ENCODE measurements at regions not wholly inside any gene's neighbourhood (a gene's known extent, or its start where the extent isn't known, plus 50 kb on each side); places are given as distances from the start of the nearest gene placed in this dataset.

DNA sequence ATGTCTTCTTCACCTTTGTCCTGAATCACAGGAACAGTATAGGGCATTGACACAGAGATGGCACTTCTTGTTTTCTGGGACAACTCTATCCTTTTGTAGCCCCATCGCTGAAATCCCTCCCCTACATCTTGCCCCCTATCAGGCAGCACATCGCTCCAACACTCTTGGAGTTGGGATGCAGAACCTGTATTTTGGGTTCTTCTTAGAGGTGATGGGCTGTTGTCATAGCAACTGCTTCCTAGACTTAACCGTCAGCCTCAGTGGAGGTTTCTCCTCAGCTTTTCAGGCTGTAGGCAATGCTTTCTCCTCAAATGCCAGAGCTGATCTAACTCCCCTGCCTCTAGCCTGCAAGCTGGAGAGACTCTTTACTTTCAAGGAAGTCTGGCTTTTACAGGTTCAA, 99.9 kb upstream of the SPRED2 start:
- H3K4me3 ChIP-seq (ENCODE audit: low read depth, low read length), result no peak overlapping the region
- no peak for TF ChIP-seq CTCF (IDR thresholded peaks at IDR 0.05; ENCODE audit: borderline replicate concordance, insufficient read depth, low read depth, low read length)

- H3K4me3 ChIP-seq (ENCODE audit: low read depth, low read length), result no peak overlapping the region
Measured at GRCh38 chr2:65530547-65531320, 98.3 kb upstream of the SPRED2 start.

DNA sequence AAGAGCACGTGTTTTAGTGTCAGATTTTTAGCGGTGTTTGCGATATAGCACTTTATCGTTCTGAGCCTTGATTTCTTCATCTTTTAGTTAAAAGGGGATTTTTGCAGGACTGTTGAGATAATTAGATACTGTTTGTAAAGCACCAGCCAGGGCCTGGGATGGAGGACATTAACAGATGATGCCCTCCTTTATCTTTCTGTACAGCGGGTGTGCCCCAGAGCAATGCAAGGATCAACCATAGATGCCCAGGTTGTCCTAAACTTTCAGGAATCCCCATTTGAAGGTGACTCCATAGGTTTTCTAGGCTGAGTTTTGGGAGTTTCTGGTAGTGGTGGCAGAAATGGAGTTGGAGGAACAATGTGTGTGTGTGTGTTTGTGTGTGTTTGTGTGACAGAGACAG, 97.0 kb upstream of the SPRED2 start:
- no peak for TF ChIP-seq CTCF (IDR thresholded peaks at IDR 0.05; ENCODE audit: borderline replicate concordance, insufficient read depth, low read depth, low read length)
- H3K4me3 ChIP-seq (ENCODE audit: low read depth, low read length), result no peak overlapping the region

More at GRCh38 chr2:65530547-65531320, 98.3 kb upstream of the SPRED2 start:
- no peak for TF ChIP-seq CTCF (IDR thresholded peaks at IDR 0.05; ENCODE audit: borderline replicate concordance, insufficient read depth, low read depth, low read length)

- no peak overlapping the region for H3K4me3 ChIP-seq (ENCODE audit: low read depth, low read length)
- TF ChIP-seq CTCF (IDR thresholded peaks at IDR 0.05; ENCODE audit: borderline replicate concordance, insufficient read depth, low read depth, low read length), result no peak
Measured at GRCh38 chr2:65528241-65528574, 95.8 kb upstream of the SPRED2 start.

GRCh38 chr2:65527451-65528240, 95.2 kb upstream of the SPRED2 start:
- TF ChIP-seq CTCF (IDR thresholded peaks at IDR 0.05; ENCODE audit: borderline replicate concordance, insufficient read depth, low read depth, low read length), result no peak
- no peak overlapping the region for H3K4me3 ChIP-seq (ENCODE audit: low read depth, low read length)

DNA sequence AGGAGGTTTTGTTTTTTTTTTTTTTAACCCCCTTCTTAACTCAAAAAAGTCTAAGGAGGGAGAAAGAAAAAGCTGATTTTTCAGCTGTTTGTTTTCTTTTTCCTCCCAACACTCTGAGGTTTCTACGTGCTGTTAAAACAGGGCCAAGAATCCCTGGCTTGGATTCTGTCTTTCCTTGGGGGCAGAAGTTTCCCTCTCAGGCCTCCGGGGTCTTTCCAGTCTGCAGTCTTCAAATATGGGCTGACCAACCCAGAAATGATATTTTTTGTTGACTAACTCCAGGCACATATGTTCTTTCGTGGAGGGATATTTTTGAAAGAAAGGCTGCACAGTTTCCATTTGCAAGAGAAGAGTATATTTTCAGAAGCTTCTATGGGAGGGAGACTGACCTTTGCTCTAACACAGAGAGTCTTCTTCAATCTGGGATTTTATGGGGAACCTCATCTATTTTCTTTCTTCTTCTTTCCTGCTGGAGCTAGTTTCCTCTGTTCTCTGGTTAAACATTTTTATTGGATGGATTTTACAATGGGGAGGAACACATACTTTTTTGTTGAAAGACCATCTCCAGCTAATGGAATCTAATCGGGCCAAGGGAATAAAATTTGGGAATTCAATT, 93.3 kb upstream of the SPRED2 start:
- no peak for TF ChIP-seq CTCF (IDR thresholded peaks at IDR 0.05; ENCODE audit: borderline replicate concordance, insufficient read depth, low read depth, low read length)
- H3K4me3 ChIP-seq (ENCODE audit: low read depth, low read length), result no peak overlapping the region
